Liver (tissue), 3 donors: ENCODE measurements at regions not wholly inside any gene's neighbourhood (a gene's known extent, or its start where the extent isn't known, plus 50 kb on each side); places are given as distances from the start of the nearest gene placed in this dataset.

Source experiments
- EGR1 ChIP-seq, 2 donors: IDR thresholded peaks; 2 replicates each; pipeline ENCODE4 v1.6.1; 2016 to 2018; ENCODE audit warnings: antibody characterized with exemption in 2 of 2, low read depth in 2 of 2
- FOXA1 ChIP-seq: IDR thresholded peaks from 2 replicates; pipeline ENCODE4 v1.6.1; 2016; ENCODE audit warnings: antibody characterized with exemption
- JUND ChIP-seq, 2 donors: IDR thresholded peaks; 2 replicates each; pipeline ENCODE4 v1.6.1; 2016; ENCODE audit warnings: antibody characterized with exemption in 2 of 2
- RAD21 ChIP-seq, 2 donors: IDR thresholded peaks; 2 replicates each; pipeline ENCODE4 v1.6.1; 2016; ENCODE audit warnings: antibody characterized with exemption in 2 of 2, mild to moderate bottlenecking in 2 of 2
- RXRA ChIP-seq, 2 donors: IDR thresholded peaks; 2 replicates each; pipeline ENCODE4 v1.6.1; 2017 to 2018; ENCODE audit warnings: antibody characterized with exemption in 2 of 2, mild to moderate bottlenecking in 1 of 2
- TF ChIP-seq, protein P1 (sequence below): fragments of 150-350 bp; IDR thresholded peaks from 2 replicates; pipeline ENCODE4 v1.5.1; 2017; ENCODE audit warnings: improper control_type of control experiment, low read depth, low read length; ENCODE audit not compliant: missing input control
- TF ChIP-seq, protein P2 (sequence below): IDR thresholded peaks from 2 replicates; pipeline ENCODE4 v1.6.1; 2016; ENCODE audit warnings: antibody characterized with exemption
- TF ChIP-seq, protein P3 (sequence below): IDR thresholded peaks from 2 replicates; pipeline ENCODE4 v1.6.1; 2016; ENCODE audit warnings: antibody characterized with exemption, mild to moderate bottlenecking
- donor health status: healthy.
- donor health status: healthy.

DNA sequence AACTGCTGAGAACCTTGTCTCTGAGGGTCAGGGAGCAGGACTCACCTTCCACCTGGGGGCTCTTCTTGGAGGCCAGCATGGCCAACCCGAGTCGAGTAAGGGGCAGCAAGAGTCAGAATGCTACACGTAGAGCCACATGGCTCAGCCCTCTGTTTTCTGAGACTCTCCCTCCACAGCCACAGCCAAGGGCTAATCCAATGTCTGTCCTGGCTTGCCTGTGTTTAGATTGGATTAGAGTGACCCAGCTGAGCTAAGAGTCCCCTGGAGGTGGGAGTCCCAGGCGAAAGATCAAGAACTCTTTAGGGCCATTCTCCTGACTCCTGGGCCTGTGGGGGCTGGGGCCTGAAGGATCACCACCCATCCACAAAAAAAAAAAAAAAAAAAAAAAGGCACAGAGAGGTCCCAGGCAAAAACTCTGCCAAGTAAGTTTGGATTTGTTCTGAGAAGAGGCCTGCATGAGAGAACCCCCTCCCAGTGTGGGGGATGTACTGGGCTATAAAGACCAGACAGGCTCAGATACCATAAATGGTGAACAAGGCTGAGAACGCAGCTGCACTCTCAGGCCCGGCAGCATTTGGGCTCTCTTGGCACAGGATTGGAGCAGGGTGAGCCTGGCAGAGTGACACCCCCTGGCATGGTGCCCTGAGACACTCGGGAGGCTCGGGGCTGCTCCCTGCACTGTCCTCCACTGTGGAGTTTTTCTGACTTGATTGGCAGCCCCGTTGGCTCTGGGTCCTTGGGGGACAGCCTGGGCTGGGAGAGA, 88.0 kb upstream of the OSBPL11 start:
- TF ChIP-seq, protein P1, sequence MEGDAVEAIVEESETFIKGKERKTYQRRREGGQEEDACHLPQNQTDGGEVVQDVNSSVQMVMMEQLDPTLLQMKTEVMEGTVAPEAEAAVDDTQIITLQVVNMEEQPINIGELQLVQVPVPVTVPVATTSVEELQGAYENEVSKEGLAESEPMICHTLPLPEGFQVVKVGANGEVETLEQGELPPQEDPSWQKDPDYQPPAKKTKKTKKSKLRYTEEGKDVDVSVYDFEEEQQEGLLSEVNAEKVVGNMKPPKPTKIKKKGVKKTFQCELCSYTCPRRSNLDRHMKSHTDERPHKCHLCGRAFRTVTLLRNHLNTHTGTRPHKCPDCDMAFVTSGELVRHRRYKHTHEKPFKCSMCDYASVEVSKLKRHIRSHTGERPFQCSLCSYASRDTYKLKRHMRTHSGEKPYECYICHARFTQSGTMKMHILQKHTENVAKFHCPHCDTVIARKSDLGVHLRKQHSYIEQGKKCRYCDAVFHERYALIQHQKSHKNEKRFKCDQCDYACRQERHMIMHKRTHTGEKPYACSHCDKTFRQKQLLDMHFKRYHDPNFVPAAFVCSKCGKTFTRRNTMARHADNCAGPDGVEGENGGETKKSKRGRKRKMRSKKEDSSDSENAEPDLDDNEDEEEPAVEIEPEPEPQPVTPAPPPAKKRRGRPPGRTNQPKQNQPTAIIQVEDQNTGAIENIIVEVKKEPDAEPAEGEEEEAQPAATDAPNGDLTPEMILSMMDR, result no peak
- TF ChIP-seq RAD21 (IDR thresholded peaks at IDR 0.05) (peak in 1 of 2 donors; percentile 13), RXRA (IDR thresholded peaks at IDR 0.05) (no peak), FOXA1 (no peak), EGR1 (IDR thresholded peaks at IDR 0.05; ENCODE audit: low read depth in 2 of 2) (no peak), JUND (IDR thresholded peaks at IDR 0.05) (no peak)
- TF ChIP-seq, protein P2, sequence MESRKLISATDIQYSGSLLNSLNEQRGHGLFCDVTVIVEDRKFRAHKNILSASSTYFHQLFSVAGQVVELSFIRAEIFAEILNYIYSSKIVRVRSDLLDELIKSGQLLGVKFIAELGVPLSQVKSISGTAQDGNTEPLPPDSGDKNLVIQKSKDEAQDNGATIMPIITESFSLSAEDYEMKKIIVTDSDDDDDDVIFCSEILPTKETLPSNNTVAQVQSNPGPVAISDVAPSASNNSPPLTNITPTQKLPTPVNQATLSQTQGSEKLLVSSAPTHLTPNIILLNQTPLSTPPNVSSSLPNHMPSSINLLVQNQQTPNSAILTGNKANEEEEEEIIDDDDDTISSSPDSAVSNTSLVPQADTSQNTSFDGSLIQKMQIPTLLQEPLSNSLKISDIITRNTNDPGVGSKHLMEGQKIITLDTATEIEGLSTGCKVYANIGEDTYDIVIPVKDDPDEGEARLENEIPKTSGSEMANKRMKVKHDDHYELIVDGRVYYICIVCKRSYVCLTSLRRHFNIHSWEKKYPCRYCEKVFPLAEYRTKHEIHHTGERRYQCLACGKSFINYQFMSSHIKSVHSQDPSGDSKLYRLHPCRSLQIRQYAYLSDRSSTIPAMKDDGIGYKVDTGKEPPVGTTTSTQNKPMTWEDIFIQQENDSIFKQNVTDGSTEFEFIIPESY, result no peak
- TF ChIP-seq, protein P3, sequence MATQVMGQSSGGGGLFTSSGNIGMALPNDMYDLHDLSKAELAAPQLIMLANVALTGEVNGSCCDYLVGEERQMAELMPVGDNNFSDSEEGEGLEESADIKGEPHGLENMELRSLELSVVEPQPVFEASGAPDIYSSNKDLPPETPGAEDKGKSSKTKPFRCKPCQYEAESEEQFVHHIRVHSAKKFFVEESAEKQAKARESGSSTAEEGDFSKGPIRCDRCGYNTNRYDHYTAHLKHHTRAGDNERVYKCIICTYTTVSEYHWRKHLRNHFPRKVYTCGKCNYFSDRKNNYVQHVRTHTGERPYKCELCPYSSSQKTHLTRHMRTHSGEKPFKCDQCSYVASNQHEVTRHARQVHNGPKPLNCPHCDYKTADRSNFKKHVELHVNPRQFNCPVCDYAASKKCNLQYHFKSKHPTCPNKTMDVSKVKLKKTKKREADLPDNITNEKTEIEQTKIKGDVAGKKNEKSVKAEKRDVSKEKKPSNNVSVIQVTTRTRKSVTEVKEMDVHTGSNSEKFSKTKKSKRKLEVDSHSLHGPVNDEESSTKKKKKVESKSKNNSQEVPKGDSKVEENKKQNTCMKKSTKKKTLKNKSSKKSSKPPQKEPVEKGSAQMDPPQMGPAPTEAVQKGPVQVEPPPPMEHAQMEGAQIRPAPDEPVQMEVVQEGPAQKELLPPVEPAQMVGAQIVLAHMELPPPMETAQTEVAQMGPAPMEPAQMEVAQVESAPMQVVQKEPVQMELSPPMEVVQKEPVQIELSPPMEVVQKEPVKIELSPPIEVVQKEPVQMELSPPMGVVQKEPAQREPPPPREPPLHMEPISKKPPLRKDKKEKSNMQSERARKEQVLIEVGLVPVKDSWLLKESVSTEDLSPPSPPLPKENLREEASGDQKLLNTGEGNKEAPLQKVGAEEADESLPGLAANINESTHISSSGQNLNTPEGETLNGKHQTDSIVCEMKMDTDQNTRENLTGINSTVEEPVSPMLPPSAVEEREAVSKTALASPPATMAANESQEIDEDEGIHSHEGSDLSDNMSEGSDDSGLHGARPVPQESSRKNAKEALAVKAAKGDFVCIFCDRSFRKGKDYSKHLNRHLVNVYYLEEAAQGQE, result no peak
